H1 (cell line): ENCODE measurements at regions not wholly inside any gene's neighbourhood (a gene's known extent, or its start where the extent isn't known, plus 50 kb on each side); places are given as distances from the start of the nearest gene placed in this dataset.

ENCODE experiments used
- CTCF ChIA-PET: fragments of 300-600 bp; sonication (Branson Sonifier 250); formaldehyde crosslinking; loops from one replicate; lab custom pipeline; 2021; ENCODE audit not compliant: partially characterized antibody; lab: Charles Lee
- POLR2A ChIA-PET: fragments of 300-600 bp; sonication (Branson Sonifier 250); formaldehyde crosslinking; loops from one replicate; lab custom pipeline; 2021; ENCODE audit warnings: inconsistent platforms; ENCODE audit not compliant: partially characterized antibody; lab: Charles Lee
- DNase-seq, 2 experiments: peaks; one replicate each; pipeline versions ENCODE4 v3.0.0 to v3.0.0-alpha.2; 2010 to 2022; ENCODE audit warnings: low spot score in 2 of 2, low read depth in 1 of 2, mixed read lengths in 1 of 2
- FAIRE-seq: peaks from 2 replicates; lab custom pipeline; 2011; peaks lifted over from hg19 to GRCh38; lab: Jason Lieb, UNC
- H2AFZ ChIP-seq: 2 replicates; pipeline ENCODE4 v1.8.1; 2012; ENCODE audit warnings: low read length, inconsistent platforms
- H2AK5ac ChIP-seq: 2 replicates; pipeline ENCODE4 v1.6.1; 2013; ENCODE audit warnings: low read depth, low read length
- H2BK120ac ChIP-seq: replicated peaks from 2 replicates; pipeline ENCODE3; 2013; ENCODE audit warnings: low read depth, low read length, inconsistent platforms
- H2BK12ac ChIP-seq: 2 replicates; pipeline ENCODE4 v1.6.1; 2013; ENCODE audit warnings: low read depth, low read length
- H2BK15ac ChIP-seq: 2 replicates; pipeline ENCODE4 v1.6.1; 2013; ENCODE audit warnings: low read length
- H2BK20ac ChIP-seq: 2 replicates; pipeline ENCODE4 v1.6.1; 2013; ENCODE audit warnings: low read length
- H2BK5ac ChIP-seq: 2 replicates; pipeline ENCODE4 v1.6.1; 2013; ENCODE audit warnings: low read depth, low read length
- H3K14ac ChIP-seq: 2 replicates; pipeline ENCODE4 v1.6.1; 2013; ENCODE audit warnings: inconsistent platforms; ENCODE audit not compliant: insufficient read length
- H3K18ac ChIP-seq: 2 replicates; pipeline ENCODE4 v1.6.1; 2013; ENCODE audit warnings: low read length; ENCODE audit errors: extremely low read depth
- H3K23ac ChIP-seq: 2 replicates; pipeline ENCODE4 v1.6.1; 2013; ENCODE audit warnings: inconsistent platforms; ENCODE audit not compliant: insufficient read length
- H3K23me2 ChIP-seq: 2 replicates; pipeline ENCODE4 v1.6.1; 2013; ENCODE audit warnings: low read depth, low read length
- H3K27ac ChIP-seq: 2 replicates; pipeline ENCODE4 v1.6.1; 2011; ENCODE audit warnings: low read depth, low read length, inconsistent platforms
- H3K27me3 ChIP-seq, 4 experiments: replicated peaks in 1 of 4; 1 replicate in 1 of 4; 2 replicates in 3 of 4; pipeline versions ENCODE4 v1.6.1 to v1.8.1; 2011 to 2013; ENCODE audit warnings: low read length in 3 of 4, mild to moderate bottlenecking in 3 of 4, inconsistent platforms in 2 of 4, mixed read lengths in 2 of 4, moderate library complexity in 1 of 4; ENCODE audit not compliant: control insufficient read depth in 3 of 4, insufficient read depth in 3 of 4; ENCODE audit errors: extremely low read depth in 1 of 4
- H3K36me3 ChIP-seq, 4 experiments: 2 replicates each; pipeline versions ENCODE4 v1.6.1 to v1.8.1; 2011 to 2013; ENCODE audit warnings: mild to moderate bottlenecking in 4 of 4, low read length in 3 of 4, moderate library complexity in 2 of 4, control low read depth in 1 of 4, inconsistent platforms in 1 of 4; ENCODE audit not compliant: insufficient read depth in 4 of 4, control insufficient read depth in 2 of 4
- H3K4ac ChIP-seq: replicated peaks from 2 replicates; pipeline ENCODE3; 2013; ENCODE audit warnings: low read length, low read depth, mixed read lengths, inconsistent platforms; ENCODE audit not compliant: insufficient read length
- H3K4me1 ChIP-seq, 4 experiments: replicated peaks in 1 of 4; 1 replicate in 1 of 4; 2 replicates in 3 of 4; pipeline versions ENCODE4 v1.6.1 to v1.8.1; 2011 to 2013; ENCODE audit warnings: low read length in 3 of 4, inconsistent platforms in 2 of 4, mixed read lengths in 1 of 4; ENCODE audit not compliant: insufficient read depth in 4 of 4, control insufficient read depth in 3 of 4
- H3K4me2 ChIP-seq, 2 experiments: 2 replicates each; pipeline versions ENCODE4 v1.6.1 to v1.8.1; 2011 to 2013; ENCODE audit warnings: low read depth in 2 of 2, low read length in 2 of 2, control low read depth in 1 of 2, inconsistent platforms in 1 of 2, mild to moderate bottlenecking in 1 of 2; ENCODE audit not compliant: insufficient read depth in 1 of 2
- H3K4me3 ChIP-seq, 4 experiments: fragments of 200-600, 300-600 bp in 1 of 4; sonication (generic), shearing (Covaris generic), sonication (Bioruptor Twin) in 1 of 4; 2 replicates each; pipeline versions ENCODE4 v1.5.1 to v1.8.1; 2011 to 2016; ENCODE audit warnings: low read length in 4 of 4, low read depth in 3 of 4, control low read depth in 2 of 4, inconsistent platforms in 2 of 4, mild to moderate bottlenecking in 2 of 4, mixed read lengths in 1 of 4, moderate library complexity in 1 of 4; ENCODE audit not compliant: insufficient read depth in 2 of 4; ENCODE audit errors: extremely low read depth in 1 of 4
- H3K56ac ChIP-seq: replicated peaks from 2 replicates; pipeline ENCODE3; 2013; ENCODE audit warnings: low read depth, mild to moderate bottlenecking, mixed read lengths, low read length, inconsistent platforms; ENCODE audit not compliant: insufficient read length
- H3K79me1 ChIP-seq: 2 replicates; pipeline ENCODE4 v1.6.1; 2013; ENCODE audit warnings: low read depth, low read length, control low read depth
- H3K79me2 ChIP-seq, 2 experiments: 2 replicates each; pipeline versions ENCODE4 v1.6.1 to v1.8.1; 2012 to 2013; ENCODE audit warnings: low read length in 2 of 2, mild to moderate bottlenecking in 2 of 2, inconsistent platforms in 1 of 2; ENCODE audit not compliant: insufficient read depth in 2 of 2, control insufficient read depth in 1 of 2
- H3K9ac ChIP-seq, 4 experiments: replicated peaks in 1 of 4; 1 replicate in 1 of 4; 2 replicates in 3 of 4; pipeline versions ENCODE4 v1.6.1 to v1.8.1; 2011 to 2013; ENCODE audit warnings: low read depth in 3 of 4, low read length in 3 of 4, control low read depth in 2 of 4, mild to moderate bottlenecking in 2 of 4, moderate library complexity in 2 of 4, inconsistent platforms in 1 of 4; ENCODE audit errors: extremely low read depth in 1 of 4
- H3K9me3 ChIP-seq, 2 experiments: 2 replicates each; pipeline versions ENCODE4 v1.6.1 to v1.8.1; 2012 to 2013; ENCODE audit warnings: mild to moderate bottlenecking in 2 of 2, moderate library complexity in 2 of 2, control low read depth in 1 of 2, inconsistent platforms in 1 of 2, low read depth in 1 of 2, low read length in 1 of 2, mixed read lengths in 1 of 2; ENCODE audit not compliant: insufficient read depth in 2 of 2
- H4K20me1 ChIP-seq, 2 experiments: replicated peaks in 1 of 2; 2 replicates each; pipeline versions ENCODE3 to v1.8.1; 2011 to 2013; ENCODE audit warnings: inconsistent platforms in 2 of 2, low read length in 2 of 2, mild to moderate bottlenecking in 1 of 2; ENCODE audit not compliant: insufficient read depth in 2 of 2, control insufficient read depth in 1 of 2
- H4K5ac ChIP-seq: 2 replicates; pipeline ENCODE4 v1.6.1; 2013; ENCODE audit warnings: low read length, low read depth, mixed read lengths, inconsistent platforms; ENCODE audit not compliant: insufficient read length
- H4K8ac ChIP-seq: 2 replicates; pipeline ENCODE4 v1.8.0; 2013; ENCODE audit warnings: mild to moderate bottlenecking, moderate library complexity, low read length, inconsistent platforms; ENCODE audit not compliant: insufficient read depth; ENCODE audit errors: extremely low read depth
- H4K91ac ChIP-seq: replicated peaks from 2 replicates; pipeline ENCODE3; 2013; ENCODE audit warnings: low read length, mixed read lengths, inconsistent platforms; ENCODE audit not compliant: insufficient read length
- BACH1 ChIP-seq: IDR thresholded peaks from 2 replicates; pipeline ENCODE4 v1.6.1; 2012; ENCODE audit warnings: low read length, improper control_type of control experiment
- BCL11A ChIP-seq, 2 experiments: IDR thresholded peaks; one replicate each; pipeline ENCODE4 v1.6.1; 2011; ENCODE audit warnings: low read depth in 2 of 2, low read length in 2 of 2, mild to moderate bottlenecking in 2 of 2
- CBX5 ChIP-seq: fragments of 300-800, 300-1000 bp; sonication (generic); IDR thresholded peaks from 2 replicates; pipeline ENCODE4 v1.7.1; 2016; ENCODE audit warnings: antibody characterized with exemption, low read length, low read depth
- CHD2 ChIP-seq: IDR thresholded peaks from 2 replicates; pipeline ENCODE4 v1.6.1; 2012; ENCODE audit warnings: low read length, improper control_type of control experiment
- E2F6 ChIP-seq: IDR thresholded peaks from 2 replicates; pipeline ENCODE4 v1.6.1; 2012; ENCODE audit warnings: inconsistent platforms
- EGR1 ChIP-seq: IDR thresholded peaks from 2 replicates; pipeline ENCODE4 v1.6.1; 2011; ENCODE audit warnings: low read depth, low read length, borderline replicate concordance
- HDAC6 ChIP-seq: IDR thresholded peaks from one replicate; pipeline ENCODE4 v1.7.1; 2012; ENCODE audit warnings: low read depth, mild to moderate bottlenecking, inconsistent platforms, low read length, moderate library complexity
- JUN ChIP-seq: IDR thresholded peaks from 2 replicates; pipeline ENCODE4 v1.6.1; 2011; ENCODE audit warnings: low read depth, mild to moderate bottlenecking, improper control_type of control experiment, low read length
- KDM5A ChIP-seq: fragments of 200-600 bp; IDR thresholded peaks from 2 replicates; pipeline ENCODE4 v1.7.1; 2012; ENCODE audit warnings: mild to moderate bottlenecking, low read length, inconsistent platforms, mixed read lengths
- MAX ChIP-seq: IDR thresholded peaks from 2 replicates; pipeline ENCODE4 v1.6.1; 2012; ENCODE audit warnings: inconsistent platforms
- NRF1 ChIP-seq: IDR thresholded peaks from 2 replicates; pipeline ENCODE4 v1.6.1; 2011; ENCODE audit warnings: mild to moderate bottlenecking, low read depth, low read length, improper control_type of control experiment
- POLR2A ChIP-seq, 2 experiments: IDR thresholded peaks; 1 replicate in 1 of 2; 2 replicates in 1 of 2; pipeline ENCODE4 v1.6.1; 2011; ENCODE audit warnings: low read depth in 2 of 2, low read length in 2 of 2, mild to moderate bottlenecking in 2 of 2; ENCODE audit errors: control extremely low read depth in 1 of 2
- SP2 ChIP-seq: IDR thresholded peaks from 2 replicates; pipeline ENCODE4 v1.6.1; 2012; ENCODE audit warnings: mild to moderate bottlenecking, low read length, inconsistent platforms
- TAF1 ChIP-seq: IDR thresholded peaks from 2 replicates; pipeline ENCODE4 v1.6.1; 2011; ENCODE audit warnings: mild to moderate bottlenecking, low read depth, low read length
- USF2 ChIP-seq: IDR thresholded peaks from 2 replicates; pipeline ENCODE4 v1.6.1; 2011; ENCODE audit warnings: low read length, improper control_type of control experiment
- WGBS, 2 experiments: shearing (Covaris generic) in 1 of 2; methylation state at CpG; one replicate each; pipeline versions ENCODE4 v1.1.6 to v1.1.7; 2013 to 2015; ENCODE audit warnings: low lambda C conversion rate in 2 of 2, mixed read lengths in 2 of 2, inconsistent platforms in 1 of 2, low coverage in 1 of 2, missing lambda C conversion rate in 1 of 2; ENCODE audit not compliant: insufficient replicate concordance in 2 of 2, insufficient coverage in 1 of 2, insufficient read length in 1 of 2; ENCODE audit errors: extremely low coverage in 1 of 2, missing lambda C conversion rate in 1 of 2; 5-methylcytosine and 5-hydroxymethylcytosine counted together

- H3K4me1 ChIP-seq = no peaks in the 10 kb centered on the region
- no peak overlapping the region for H3K27ac ChIP-seq
- no peak for TF ChIP-seq E2F6
- TF ChIP-seq POLR2A (IDR thresholded peaks at IDR 0.05; ENCODE audit: control extremely low read depth in 1 of 2, low read depth in 2 of 2, low read length in 2 of 2) = no peak
- no peak for TF ChIP-seq CHD2
- no peak for TF ChIP-seq SP2
- TF ChIP-seq BACH1 = no peak
- no peak for TF ChIP-seq KDM5A
- no peak for TF ChIP-seq CBX5
- no peak for TF ChIP-seq EGR1
- no peak for TF ChIP-seq BCL11A (IDR thresholded peaks at IDR 0.05; ENCODE audit: low read depth in 2 of 2, low read length in 2 of 2)
- no peak for TF ChIP-seq TAF1
- TF ChIP-seq MAX = no peak
- no peak for TF ChIP-seq HDAC6
- TF ChIP-seq JUN = no peak
- no peak for TF ChIP-seq NRF1
- TF ChIP-seq USF2 = no peak
Observed at GRCh38 chr13:94851576-94851975, 139.2 kb upstream of the SOX21 start.

More at GRCh38 chr13:94851576-94851975, 139.2 kb upstream of the SOX21 start:
- WGBS, 2 experiments = 94% methylated on average over 1 of the region's 1 CpG; no CpG with 5 or more reads in 1 of the 2 experiments
- H3K23me2 ChIP-seq = no peaks in the 10 kb centered on the region
- no peak overlapping the region for H3K4ac ChIP-seq
- POLR2A ChIA-PET = no interaction called here
- no peak overlapping the region for H2BK15ac ChIP-seq
- H3K4me2 ChIP-seq = no peak overlapping the region
- no peak overlapping the region for H3K18ac ChIP-seq
- no peak overlapping the region for H3K4me3 ChIP-seq
- H3K27me3 ChIP-seq = no peaks in the 10 kb centered on the region
- no peaks in the 10 kb centered on the region for H4K20me1 ChIP-seq
- H4K5ac ChIP-seq = no peak overlapping the region
- FAIRE-seq = no peak
- no peaks in the 10 kb centered on the region for H3K9me3 ChIP-seq
- no peak for DNase-seq
- no peak overlapping the region for H3K56ac ChIP-seq
- no peaks in the 10 kb centered on the region for H3K79me2 ChIP-seq
- H2BK120ac ChIP-seq = no peak overlapping the region
- no peak overlapping the region for H2AFZ ChIP-seq
- H2AK5ac ChIP-seq = no peak overlapping the region
- H3K36me3 ChIP-seq = no peaks in the 10 kb centered on the region
- no peak overlapping the region for H4K8ac ChIP-seq
- no peak overlapping the region for H2BK12ac ChIP-seq
- no peak overlapping the region for H3K9ac ChIP-seq
- no peak overlapping the region for H4K91ac ChIP-seq
- H2BK5ac ChIP-seq = no peak overlapping the region
- no peak overlapping the region for H3K23ac ChIP-seq
- no peak overlapping the region for H3K14ac ChIP-seq
- H3K79me1 ChIP-seq = no peaks in the 10 kb centered on the region
- H2BK20ac ChIP-seq = no peak overlapping the region
- CTCF ChIA-PET = interaction anchor here (0.9 kb wide), 1 partner anchor 97 kb away, joined by 3 read pairs; no protein-coding TSS in a partner anchor
